ENCODE measurements at regions not wholly inside any gene's neighbourhood (a gene's known extent, or its start where the extent isn't known, plus 50 kb on each side); places are given as distances from the start of the nearest gene placed in this dataset.

- intact Hi-C loops (cut with DNase I), result no loop called here
- H3K9me3 ChIP-seq, result no peaks in the 10 kb centered on the region
- DNase-seq (ENCODE audit: extremely low spot score in 2 of 2), result no peak
- no peak overlapping the region for H3K4me3 ChIP-seq
- no peaks in the 10 kb centered on the region for H3K27me3 ChIP-seq
- no peaks in the 10 kb centered on the region for H3K4me1 ChIP-seq
- no peak overlapping the region for H3K27ac ChIP-seq
- H3K36me3 ChIP-seq, result no peaks in the 10 kb centered on the region
- TF ChIP-seq POLR2AphosphoS5 (IDR thresholded peaks at IDR 0.05; ENCODE audit: insufficient read depth in 1 of 2, low read depth in 1 of 2) (no peak), POLR2A (IDR thresholded peaks at IDR 0.05) (no peak), CTCF (IDR thresholded peaks at IDR 0.05) (no peak)
Observed at GRCh38 chr3:67737906-67738865, 83.8 kb upstream of the SUCLG2 start.

- Histone ChIP-seq H3K27me3 (no peaks in the 10 kb centered on the region), H3K36me3 (no peaks in the 10 kb centered on the region), H3K9me3 (no peaks in the 10 kb centered on the region), H3K4me3 (no peak overlapping the region), H3K27ac (no peak overlapping the region), H3K4me1 (no peaks in the 10 kb centered on the region)
- TF ChIP-seq POLR2AphosphoS5 (IDR thresholded peaks at IDR 0.05; ENCODE audit: insufficient read depth in 1 of 2, low read depth in 1 of 2), result no peak
- TF ChIP-seq CTCF (IDR thresholded peaks at IDR 0.05), result no peak
- TF ChIP-seq POLR2A (IDR thresholded peaks at IDR 0.05), result no peak
- DNase-seq (ENCODE audit: extremely low spot score in 2 of 2), result no peak
- intact Hi-C loops (cut with DNase I), result no loop called here
Observed at GRCh38 chr3:67737140-67737539, 82.7 kb upstream of the SUCLG2 start.

- Histone ChIP-seq H3K9me3 (no peaks in the 10 kb centered on the region), H3K27me3 (no peaks in the 10 kb centered on the region), H3K4me1 (no peaks in the 10 kb centered on the region), H3K36me3 (no peaks in the 10 kb centered on the region), H3K27ac (no peak overlapping the region), H3K4me3 (no peak overlapping the region)
- no peak for TF ChIP-seq POLR2A (IDR thresholded peaks at IDR 0.05)
- no peak for TF ChIP-seq POLR2AphosphoS5 (IDR thresholded peaks at IDR 0.05; ENCODE audit: insufficient read depth in 1 of 2, low read depth in 1 of 2)
- TF ChIP-seq CTCF (IDR thresholded peaks at IDR 0.05), result no peak
- no peak for DNase-seq (ENCODE audit: extremely low spot score in 2 of 2)
- intact Hi-C loops (cut with DNase I), result no loop called here
Observed at GRCh38 chr3:67733269-67733950, 79.0 kb upstream of the SUCLG2 start.

GRCh38 chr3:67724434-67724833 lies 70.0 kb upstream of the SUCLG2 start:
- no peak for DNase-seq (ENCODE audit: extremely low spot score in 2 of 2)
- Histone ChIP-seq H3K4me1 (no peaks in the 10 kb centered on the region), H3K36me3 (no peaks in the 10 kb centered on the region), H3K4me3 (no peak overlapping the region), H3K27me3 (no peaks in the 10 kb centered on the region), H3K9me3 (no peaks in the 10 kb centered on the region), H3K27ac (no peak overlapping the region)
- intact Hi-C loops (cut with DNase I), result no loop called here
- TF ChIP-seq POLR2A (IDR thresholded peaks at IDR 0.05) (no peak), POLR2AphosphoS5 (IDR thresholded peaks at IDR 0.05; ENCODE audit: insufficient read depth in 1 of 2, low read depth in 1 of 2) (no peak), CTCF (IDR thresholded peaks at IDR 0.05) (no peak)

- DNase-seq (ENCODE audit: extremely low spot score in 2 of 2), result no peak
- no peaks in the 10 kb centered on the region for H3K27me3 ChIP-seq
- no peaks in the 10 kb centered on the region for H3K4me1 ChIP-seq
- TF ChIP-seq CTCF (IDR thresholded peaks at IDR 0.05) (no peak), POLR2A (IDR thresholded peaks at IDR 0.05) (no peak), POLR2AphosphoS5 (IDR thresholded peaks at IDR 0.05; ENCODE audit: insufficient read depth in 1 of 2, low read depth in 1 of 2) (no peak)
- H3K9me3 ChIP-seq, result no peaks in the 10 kb centered on the region
- intact Hi-C loops (cut with DNase I), result no loop called here
- H3K36me3 ChIP-seq, result no peaks in the 10 kb centered on the region
- H3K4me3 ChIP-seq, result no peak overlapping the region
- no peak overlapping the region for H3K27ac ChIP-seq
Observed at GRCh38 chr3:67723863-67724262, 69.5 kb upstream of the SUCLG2 start.

Data from vagina (tissue), 2 donors.